NOMO-1 (cell line): ENCODE measurements at regions not wholly inside any gene's neighbourhood (a gene's known extent, or its start where the extent isn't known, plus 50 kb on each side); places are given as distances from the start of the nearest gene placed in this dataset.

Source experiments
- DNase-seq, 2 experiments: peaks; one replicate each; lab custom pipeline; 2025; ENCODE audit not compliant: unreplicated experiment in 2 of 2; lab: John Stamatoyannopoulos, UW

- DNase-seq = no peak
Observed at GRCh38 chr2:219985017-219985416, 357.6 kb downstream of the SLC4A3 start.

GRCh38 chr2:219987830-219988229 lies 360.4 kb downstream of the SLC4A3 start:
- DNase-seq = no peak

GRCh38 chr2:219989744-219990143 lies 362.3 kb downstream of the SLC4A3 start:
- no peak for DNase-seq

GRCh38 chr2:219991116-219991515 lies 363.7 kb downstream of the SLC4A3 start:
- no peak for DNase-seq

- DNase-seq = no peak
Observed at GRCh38 chr2:219995399-219995798, 368.0 kb downstream of the SLC4A3 start.

- no peak for DNase-seq
Observed at GRCh38 chr2:219995991-219996765, 368.7 kb downstream of the SLC4A3 start.

- DNase-seq = no peak
Observed at GRCh38 chr2:219997341-219997851, 370.0 kb downstream of the SLC4A3 start.

GRCh38 chr2:219998107-219998506 lies 370.7 kb downstream of the SLC4A3 start:
- DNase-seq = no peak

GRCh38 chr2:219998714-219999227 lies 371.3 kb downstream of the SLC4A3 start:
- DNase-seq = no peak

- no peak for DNase-seq
Observed at GRCh38 chr2:220000080-220000479, 372.6 kb downstream of the SLC4A3 start.

GRCh38 chr2:220000586-220000985 lies 373.2 kb downstream of the SLC4A3 start:
- DNase-seq = no peak

- no peak for DNase-seq
Observed at GRCh38 chr2:220001751-220002150, 374.3 kb downstream of the SLC4A3 start.

- DNase-seq = no peak
Observed at GRCh38 chr2:220002251-220002650, 374.8 kb downstream of the SLC4A3 start.

- DNase-seq = no peak
Observed at GRCh38 chr2:220002699-220003098, 375.3 kb downstream of the SLC4A3 start.

- no peak for DNase-seq
Observed at GRCh38 chr2:220005362-220005761, 377.9 kb downstream of the SLC4A3 start.

- DNase-seq = peak; percentile 85 to 96
Observed at GRCh38 chr2:220006152-220006621, 378.8 kb downstream of the SLC4A3 start.

- DNase-seq = no peak
Observed at GRCh38 chr2:220011859-220012258, 384.4 kb downstream of the SLC4A3 start.

GRCh38 chr2:220014961-220015360 lies 387.5 kb downstream of the SLC4A3 start:
- DNase-seq = no peak

GRCh38 chr2:220015576-220015975 lies 388.1 kb downstream of the SLC4A3 start:
- DNase-seq = no peak

GRCh38 chr2:220025207-220025606 lies 397.8 kb downstream of the SLC4A3 start:
- DNase-seq = no peak

- no peak for DNase-seq
Observed at GRCh38 chr2:220029013-220029412, 401.6 kb downstream of the SLC4A3 start.

GRCh38 chr2:220033546-220033945 lies 406.1 kb downstream of the SLC4A3 start:
- no peak for DNase-seq
